ENCODE measurements at regions not wholly inside any gene's neighbourhood (a gene's known extent, or its start where the extent isn't known, plus 50 kb on each side); places are given as distances from the start of the nearest gene placed in this dataset.

DNA sequence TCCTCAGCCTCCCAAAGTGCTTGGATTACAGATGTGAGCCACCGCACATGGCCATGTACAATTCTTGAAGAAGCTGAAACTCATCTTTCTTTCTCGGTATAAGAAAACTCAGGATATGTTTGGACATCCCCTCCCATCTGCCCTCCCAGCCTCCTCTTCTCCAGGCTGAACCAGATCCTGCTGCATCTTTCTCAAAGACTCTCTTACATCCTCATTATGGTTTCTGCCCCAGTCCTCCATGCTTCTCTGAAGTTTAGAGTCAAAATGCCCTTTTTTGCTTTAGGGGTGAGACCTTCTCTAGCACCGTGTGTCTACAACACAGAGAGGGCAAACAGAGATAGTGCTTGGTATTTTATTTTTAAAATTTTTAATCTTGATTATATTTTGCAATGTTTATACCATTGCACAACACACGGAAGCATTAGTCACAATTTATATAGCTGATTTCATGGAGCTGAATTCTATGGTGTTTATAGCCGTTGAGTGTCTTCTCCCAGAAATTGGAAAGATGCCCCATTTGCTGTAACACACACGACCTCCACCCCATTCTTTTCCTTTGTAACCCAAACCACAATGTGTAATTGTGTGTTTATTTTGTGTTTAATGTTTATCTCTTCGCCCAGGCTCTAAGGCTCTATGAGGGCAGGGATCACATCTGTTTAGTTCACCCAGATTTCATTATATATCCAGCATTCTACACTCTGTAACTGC lies 206.0 kb upstream of the TNP1 start:
- TF ChIP-seq, protein P1, sequence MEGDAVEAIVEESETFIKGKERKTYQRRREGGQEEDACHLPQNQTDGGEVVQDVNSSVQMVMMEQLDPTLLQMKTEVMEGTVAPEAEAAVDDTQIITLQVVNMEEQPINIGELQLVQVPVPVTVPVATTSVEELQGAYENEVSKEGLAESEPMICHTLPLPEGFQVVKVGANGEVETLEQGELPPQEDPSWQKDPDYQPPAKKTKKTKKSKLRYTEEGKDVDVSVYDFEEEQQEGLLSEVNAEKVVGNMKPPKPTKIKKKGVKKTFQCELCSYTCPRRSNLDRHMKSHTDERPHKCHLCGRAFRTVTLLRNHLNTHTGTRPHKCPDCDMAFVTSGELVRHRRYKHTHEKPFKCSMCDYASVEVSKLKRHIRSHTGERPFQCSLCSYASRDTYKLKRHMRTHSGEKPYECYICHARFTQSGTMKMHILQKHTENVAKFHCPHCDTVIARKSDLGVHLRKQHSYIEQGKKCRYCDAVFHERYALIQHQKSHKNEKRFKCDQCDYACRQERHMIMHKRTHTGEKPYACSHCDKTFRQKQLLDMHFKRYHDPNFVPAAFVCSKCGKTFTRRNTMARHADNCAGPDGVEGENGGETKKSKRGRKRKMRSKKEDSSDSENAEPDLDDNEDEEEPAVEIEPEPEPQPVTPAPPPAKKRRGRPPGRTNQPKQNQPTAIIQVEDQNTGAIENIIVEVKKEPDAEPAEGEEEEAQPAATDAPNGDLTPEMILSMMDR (IDR thresholded peaks at IDR 0.05), result no peak
- TF ChIP-seq POLR2A (IDR thresholded peaks at IDR 0.05), result no peak

Measured in prostate gland (tissue), 2 donors.